ENCODE measurements at regions not wholly inside any gene's neighbourhood (a gene's known extent, or its start where the extent isn't known, plus 50 kb on each side); places are given as distances from the start of the nearest gene placed in this dataset.

DNA sequence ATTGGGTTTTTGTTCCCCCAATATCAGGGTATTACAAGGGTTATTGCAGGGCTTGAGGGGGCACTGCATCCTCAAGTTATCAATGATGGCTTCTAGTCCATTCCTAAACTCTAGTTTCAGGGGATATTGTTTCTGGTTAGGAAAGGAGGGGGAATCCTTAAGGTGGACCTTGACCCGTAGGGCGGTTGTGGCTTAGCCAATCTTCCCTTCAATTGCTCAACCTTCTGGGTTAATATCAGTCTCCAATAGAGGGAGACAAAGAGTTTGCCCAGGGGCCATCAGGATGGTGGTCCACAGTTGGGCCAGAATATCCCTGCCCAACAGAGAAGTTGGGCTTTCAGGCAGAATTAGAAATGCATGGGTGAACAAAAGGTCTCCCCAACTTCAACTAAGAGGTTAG is 214.9 kb downstream of the BCHE start:
- no peak for DNase-seq
- H3K36me3 ChIP-seq: no peaks in the 10 kb centered on the region
- H3K4me1 ChIP-seq (ENCODE audit: insufficient read depth): no peaks in the 10 kb centered on the region
- H3K4me3 ChIP-seq: no peak overlapping the region
- no peaks in the 10 kb centered on the region for H3K27me3 ChIP-seq
- intact Hi-C loops (cut with DNase I): no loop called here
- H3K9me3 ChIP-seq: no peaks in the 10 kb centered on the region
- WGBS, 3 donors: 90 to 100% (median 95%) methylated on average over 2 of the region's 2 CpGs
- TF ChIP-seq, protein P1, sequence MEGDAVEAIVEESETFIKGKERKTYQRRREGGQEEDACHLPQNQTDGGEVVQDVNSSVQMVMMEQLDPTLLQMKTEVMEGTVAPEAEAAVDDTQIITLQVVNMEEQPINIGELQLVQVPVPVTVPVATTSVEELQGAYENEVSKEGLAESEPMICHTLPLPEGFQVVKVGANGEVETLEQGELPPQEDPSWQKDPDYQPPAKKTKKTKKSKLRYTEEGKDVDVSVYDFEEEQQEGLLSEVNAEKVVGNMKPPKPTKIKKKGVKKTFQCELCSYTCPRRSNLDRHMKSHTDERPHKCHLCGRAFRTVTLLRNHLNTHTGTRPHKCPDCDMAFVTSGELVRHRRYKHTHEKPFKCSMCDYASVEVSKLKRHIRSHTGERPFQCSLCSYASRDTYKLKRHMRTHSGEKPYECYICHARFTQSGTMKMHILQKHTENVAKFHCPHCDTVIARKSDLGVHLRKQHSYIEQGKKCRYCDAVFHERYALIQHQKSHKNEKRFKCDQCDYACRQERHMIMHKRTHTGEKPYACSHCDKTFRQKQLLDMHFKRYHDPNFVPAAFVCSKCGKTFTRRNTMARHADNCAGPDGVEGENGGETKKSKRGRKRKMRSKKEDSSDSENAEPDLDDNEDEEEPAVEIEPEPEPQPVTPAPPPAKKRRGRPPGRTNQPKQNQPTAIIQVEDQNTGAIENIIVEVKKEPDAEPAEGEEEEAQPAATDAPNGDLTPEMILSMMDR (IDR thresholded peaks at IDR 0.05): no peak
- TF ChIP-seq EP300 (IDR thresholded peaks at IDR 0.05) (no peak), POLR2A (IDR thresholded peaks at IDR 0.05) (no peak)
- no peak overlapping the region for H3K27ac ChIP-seq

DNA sequence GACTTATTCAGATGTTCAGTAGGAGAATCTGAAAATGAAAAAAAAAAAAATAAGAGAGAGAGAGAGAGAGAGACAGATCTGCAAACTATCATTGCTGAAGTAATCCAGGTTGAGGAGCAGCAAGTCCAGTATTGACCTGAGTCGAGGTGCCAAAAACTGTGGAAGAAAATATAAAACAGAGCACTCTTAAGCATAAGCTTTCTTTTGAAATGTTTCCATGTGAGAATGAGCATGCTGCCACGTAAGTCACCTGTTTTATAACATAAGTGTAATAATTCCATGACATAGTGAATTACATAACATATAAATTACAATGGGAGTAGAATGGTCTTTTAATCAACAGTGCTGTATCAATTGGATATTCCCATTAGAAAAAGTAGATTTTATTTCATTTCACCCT is 218.2 kb downstream of the BCHE start:
- no peaks in the 10 kb centered on the region for H3K4me1 ChIP-seq (ENCODE audit: insufficient read depth)
- intact Hi-C loops (cut with DNase I): no loop called here
- no peaks in the 10 kb centered on the region for H3K27me3 ChIP-seq
- 71 to 80% (median 73%) methylated on average over 2 of the region's 2 CpGs for WGBS, 3 donors
- TF ChIP-seq, protein P1 (IDR thresholded peaks at IDR 0.05): no peak
- no peak for TF ChIP-seq EP300 (IDR thresholded peaks at IDR 0.05)
- TF ChIP-seq POLR2A (IDR thresholded peaks at IDR 0.05): no peak
- H3K9me3 ChIP-seq: no peaks in the 10 kb centered on the region
- no peak overlapping the region for H3K27ac ChIP-seq
- H3K4me3 ChIP-seq: no peak overlapping the region
- no peak for DNase-seq
- H3K36me3 ChIP-seq: no peaks in the 10 kb centered on the region

DNA sequence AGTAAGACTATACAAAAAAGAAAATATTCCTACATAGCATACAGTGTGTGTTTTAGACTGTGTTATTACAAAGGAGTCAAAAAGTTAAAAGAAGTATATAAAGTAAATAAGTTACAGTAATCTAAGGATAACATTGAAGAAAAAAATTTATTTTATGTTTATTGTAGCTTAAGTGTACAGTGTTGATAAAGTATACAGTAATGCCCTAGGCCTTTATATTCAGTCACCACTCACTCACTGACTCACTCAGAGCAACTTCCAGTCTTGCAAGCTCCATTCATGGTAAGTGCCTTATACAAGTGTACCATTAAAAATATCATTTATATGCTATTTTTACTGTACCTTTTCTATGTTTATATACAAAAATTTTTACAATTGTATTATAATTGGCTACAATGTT is 220.1 kb downstream of the BCHE start:
- no peak overlapping the region for H3K27ac ChIP-seq
- DNase-seq: no peak
- no peaks in the 10 kb centered on the region for H3K9me3 ChIP-seq
- TF ChIP-seq EP300 (IDR thresholded peaks at IDR 0.05) (no peak), POLR2A (IDR thresholded peaks at IDR 0.05) (no peak)
- TF ChIP-seq, protein P1 (IDR thresholded peaks at IDR 0.05): no peak
- H3K4me1 ChIP-seq (ENCODE audit: insufficient read depth): no peaks in the 10 kb centered on the region
- no peak overlapping the region for H3K4me3 ChIP-seq
- no peaks in the 10 kb centered on the region for H3K27me3 ChIP-seq
- no peaks in the 10 kb centered on the region for H3K36me3 ChIP-seq
- intact Hi-C loops (cut with DNase I): no loop called here

DNA sequence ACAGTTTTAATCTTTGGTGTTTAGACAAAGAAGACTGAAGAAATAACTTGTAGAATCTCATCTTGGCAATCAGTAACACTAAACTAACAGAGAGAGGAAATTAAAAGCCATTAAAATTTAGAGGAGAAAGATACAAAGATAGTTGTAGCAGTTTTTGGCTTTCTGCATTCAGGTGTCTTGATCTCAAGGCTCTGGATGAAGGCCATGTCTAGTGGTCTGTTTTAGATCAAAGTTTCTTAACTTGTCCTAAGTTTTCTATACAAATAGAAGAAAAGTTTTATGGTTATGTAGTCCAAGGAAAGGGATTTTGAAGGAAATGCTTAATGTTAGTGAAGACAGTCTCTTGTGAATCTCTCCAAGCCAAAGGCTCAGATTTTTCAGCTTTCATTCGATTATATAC is 222.9 kb downstream of the BCHE start:
- Histone ChIP-seq H3K27ac (no peak overlapping the region), H3K27me3 (no peaks in the 10 kb centered on the region), H3K4me1 (ENCODE audit: insufficient read depth) (no peaks in the 10 kb centered on the region), H3K36me3 (no peaks in the 10 kb centered on the region), H3K4me3 (no peak overlapping the region), H3K9me3 (no peaks in the 10 kb centered on the region)
- intact Hi-C loops (cut with DNase I): no loop called here
- DNase-seq: no peak
- 72 to 77% (median 75%) methylated on average over 1 of the region's 1 CpG for WGBS, 3 donors
- no peak for TF ChIP-seq EP300 (IDR thresholded peaks at IDR 0.05)
- TF ChIP-seq, protein P1 (IDR thresholded peaks at IDR 0.05): no peak
- TF ChIP-seq POLR2A (IDR thresholded peaks at IDR 0.05): no peak

DNA sequence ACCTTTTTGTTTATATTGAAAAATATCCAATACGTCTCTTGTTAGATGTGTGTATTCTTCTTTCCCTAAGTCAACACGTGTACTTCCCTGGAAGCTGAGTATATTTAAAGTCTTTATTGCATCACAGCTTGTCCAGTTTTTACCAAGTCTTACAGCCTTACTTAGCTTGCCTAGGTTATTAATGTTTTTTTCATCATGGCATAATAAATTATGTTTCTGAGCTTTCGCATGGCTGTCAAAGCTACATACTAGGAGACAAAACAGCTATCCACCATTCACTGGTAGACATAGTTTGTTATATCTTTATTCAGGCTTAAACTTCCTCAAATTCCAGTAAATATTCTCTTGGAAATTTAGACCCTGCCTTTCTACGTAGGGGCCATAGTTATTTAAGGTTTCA is 224.2 kb downstream of the BCHE start:
- TF ChIP-seq, protein P1 (IDR thresholded peaks at IDR 0.05): no peak
- TF ChIP-seq EP300 (IDR thresholded peaks at IDR 0.05) (no peak), POLR2A (IDR thresholded peaks at IDR 0.05) (no peak)
- no peaks in the 10 kb centered on the region for H3K9me3 ChIP-seq
- H3K4me3 ChIP-seq: no peak overlapping the region
- intact Hi-C loops (cut with DNase I): no loop called here
- H3K27me3 ChIP-seq: no peaks in the 10 kb centered on the region
- WGBS, 3 donors: 50 to 63% (median 51%) methylated on average over 4 of the region's 4 CpGs
- H3K36me3 ChIP-seq: no peaks in the 10 kb centered on the region
- H3K4me1 ChIP-seq (ENCODE audit: insufficient read depth): no peaks in the 10 kb centered on the region
- H3K27ac ChIP-seq: no peak overlapping the region
- DNase-seq: no peak

Data from ovary (tissue), 7 donors.